Vagina (tissue), 2 donors: ENCODE measurements at regions not wholly inside any gene's neighbourhood (a gene's known extent, or its start where the extent isn't known, plus 50 kb on each side); places are given as distances from the start of the nearest gene placed in this dataset.

Experiments used
- POLR2AphosphoS5 ChIP-seq, 2 donors: sonication (generic); formaldehyde crosslinking; IDR thresholded peaks; one replicate each; pipeline ENCODE4 v1.9.0; 2017; ENCODE audit warnings: antibody characterized with exemption in 2 of 2, mild to moderate bottlenecking in 2 of 2, low read depth in 1 of 2; ENCODE audit not compliant: insufficient read depth in 1 of 2
- TF ChIP-seq, protein P1 (sequence below), 3 experiments: fragments of 450-650 bp in 2 of 3; fragments of 200-600 bp in 1 of 3; sonication (generic) in 1 of 3; IDR thresholded peaks; one replicate each; pipeline ENCODE4 v1.5.1; 2017 to 2019; ENCODE audit warnings: antibody characterized with exemption in 3 of 3, mild to moderate bottlenecking in 2 of 3, moderate library complexity in 2 of 3

DNA sequence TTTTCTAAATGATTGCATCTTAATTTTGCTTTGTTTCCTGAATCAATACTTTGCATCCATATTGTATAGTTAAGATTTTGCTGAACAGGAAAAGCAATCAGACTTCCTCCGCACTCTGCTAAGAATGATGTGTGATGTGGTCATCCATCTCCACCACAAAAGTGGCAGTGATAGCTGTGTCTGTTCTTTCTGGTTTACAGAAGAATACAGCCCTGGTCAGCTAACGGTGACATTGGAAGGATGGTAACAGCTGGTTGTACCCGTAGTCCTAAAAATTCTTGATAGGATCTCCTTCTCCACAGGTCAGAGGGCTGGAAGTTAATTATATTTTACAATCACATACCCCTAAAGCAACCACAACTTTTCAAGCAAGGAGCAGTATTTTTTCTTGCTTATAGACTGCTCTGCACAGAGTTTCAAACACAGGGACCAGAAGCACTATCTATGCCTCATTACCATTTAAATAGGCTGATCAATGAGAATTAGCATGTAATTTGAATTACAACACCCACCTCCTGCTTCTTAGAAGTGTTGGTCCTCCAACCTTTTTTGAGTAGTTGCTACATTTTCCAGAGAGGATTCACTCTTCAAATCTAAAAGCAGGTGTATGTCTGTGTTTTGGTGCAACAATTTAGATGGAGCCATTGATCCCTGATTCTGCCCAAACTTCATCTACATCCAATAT is 1191.9 kb upstream of the NUDT12 start:
- TF ChIP-seq, protein P1, sequence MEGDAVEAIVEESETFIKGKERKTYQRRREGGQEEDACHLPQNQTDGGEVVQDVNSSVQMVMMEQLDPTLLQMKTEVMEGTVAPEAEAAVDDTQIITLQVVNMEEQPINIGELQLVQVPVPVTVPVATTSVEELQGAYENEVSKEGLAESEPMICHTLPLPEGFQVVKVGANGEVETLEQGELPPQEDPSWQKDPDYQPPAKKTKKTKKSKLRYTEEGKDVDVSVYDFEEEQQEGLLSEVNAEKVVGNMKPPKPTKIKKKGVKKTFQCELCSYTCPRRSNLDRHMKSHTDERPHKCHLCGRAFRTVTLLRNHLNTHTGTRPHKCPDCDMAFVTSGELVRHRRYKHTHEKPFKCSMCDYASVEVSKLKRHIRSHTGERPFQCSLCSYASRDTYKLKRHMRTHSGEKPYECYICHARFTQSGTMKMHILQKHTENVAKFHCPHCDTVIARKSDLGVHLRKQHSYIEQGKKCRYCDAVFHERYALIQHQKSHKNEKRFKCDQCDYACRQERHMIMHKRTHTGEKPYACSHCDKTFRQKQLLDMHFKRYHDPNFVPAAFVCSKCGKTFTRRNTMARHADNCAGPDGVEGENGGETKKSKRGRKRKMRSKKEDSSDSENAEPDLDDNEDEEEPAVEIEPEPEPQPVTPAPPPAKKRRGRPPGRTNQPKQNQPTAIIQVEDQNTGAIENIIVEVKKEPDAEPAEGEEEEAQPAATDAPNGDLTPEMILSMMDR (IDR thresholded peaks at IDR 0.05), result no peak
- TF ChIP-seq POLR2AphosphoS5 (IDR thresholded peaks at IDR 0.05; ENCODE audit: insufficient read depth in 1 of 2, low read depth in 1 of 2), result no peak
